ENCODE measurements at regions not wholly inside any gene's neighbourhood (a gene's known extent, or its start where the extent isn't known, plus 50 kb on each side); places are given as distances from the start of the nearest gene placed in this dataset.
A peak's percentile ranks its signal among the peaks of the same experiment; 100 is the strongest.

DNA sequence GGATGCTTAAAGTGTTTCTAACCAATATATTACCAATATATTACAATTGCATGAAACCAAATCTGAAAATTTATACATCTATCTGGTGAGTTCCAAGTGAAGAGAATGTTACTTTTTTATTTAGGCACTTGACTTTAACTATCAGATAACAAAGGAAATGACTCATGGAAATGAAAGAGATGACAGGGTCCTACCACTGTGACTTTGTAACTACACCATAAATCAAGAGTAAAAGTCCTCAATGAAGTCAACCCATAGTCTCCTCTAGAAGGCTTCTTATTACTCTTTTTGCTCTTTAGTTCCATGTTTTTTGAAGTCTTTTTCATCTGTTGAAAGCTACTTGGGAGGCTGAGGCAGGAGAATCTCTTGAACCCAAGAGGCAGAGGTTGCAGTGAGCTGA, 545.0 kb upstream of the PIK3C3 start:
- no peak for TF ChIP-seq JUND (IDR thresholded peaks at IDR 0.05; ENCODE audit: low read depth)
- in situ Hi-C loops (cut with HindIII; ENCODE audit: low pct_unique_long_range_greater_than_20kb, low sequenced_read_pairs): no loop called here
- no peak for DNase-seq (ENCODE audit: low read depth in 1 of 2, low spot score in 1 of 2)

DNA sequence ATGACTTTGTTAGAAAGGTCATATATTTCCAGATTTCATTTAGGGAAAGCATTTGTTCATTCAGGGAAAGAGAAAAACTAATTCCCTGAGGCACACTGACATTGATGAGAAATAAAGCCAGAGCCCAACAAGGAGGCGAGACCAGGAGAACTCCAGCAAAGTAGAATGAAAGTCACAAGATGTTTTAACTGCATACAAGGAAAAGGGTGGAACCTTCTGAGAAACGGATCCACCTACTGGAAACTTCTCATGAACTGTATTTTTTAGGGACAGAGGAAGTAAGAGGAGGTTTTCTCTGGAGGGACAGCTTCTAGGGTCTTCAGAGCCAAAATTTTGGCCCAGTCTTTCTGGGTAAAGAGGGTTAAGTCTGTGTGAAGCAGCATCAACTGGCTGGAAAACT, 548.2 kb upstream of the PIK3C3 start:
- in situ Hi-C loops (cut with HindIII; ENCODE audit: low pct_unique_long_range_greater_than_20kb, low sequenced_read_pairs): no loop called here
- TF ChIP-seq JUND (IDR thresholded peaks at IDR 0.05; ENCODE audit: low read depth): no peak
- no peak for DNase-seq (ENCODE audit: low read depth in 1 of 2, low spot score in 1 of 2)

- no peak for TF ChIP-seq JUND (IDR thresholded peaks at IDR 0.05; ENCODE audit: low read depth)
- in situ Hi-C loops (cut with HindIII; ENCODE audit: low pct_unique_long_range_greater_than_20kb, low sequenced_read_pairs): no loop called here
- DNase-seq (ENCODE audit: low read depth in 1 of 2, low spot score in 1 of 2): no peak
Measured at GRCh38 chr18:41396861-41397260, 558.2 kb upstream of the PIK3C3 start.

GRCh38 chr18:41396211-41396610, 558.8 kb upstream of the PIK3C3 start:
- TF ChIP-seq JUND (IDR thresholded peaks at IDR 0.05; ENCODE audit: low read depth): no peak
- in situ Hi-C loops (cut with HindIII; ENCODE audit: low pct_unique_long_range_greater_than_20kb, low sequenced_read_pairs): no loop called here
- no peak for DNase-seq (ENCODE audit: low read depth in 1 of 2, low spot score in 1 of 2)

- in situ Hi-C loops (cut with HindIII; ENCODE audit: low pct_unique_long_range_greater_than_20kb, low sequenced_read_pairs): no loop called here
- TF ChIP-seq JUND (IDR thresholded peaks at IDR 0.05; ENCODE audit: low read depth): no peak
- no peak for DNase-seq (ENCODE audit: low read depth in 1 of 2, low spot score in 1 of 2)
Measured at GRCh38 chr18:41395695-41396094, 559.3 kb upstream of the PIK3C3 start.

DNA sequence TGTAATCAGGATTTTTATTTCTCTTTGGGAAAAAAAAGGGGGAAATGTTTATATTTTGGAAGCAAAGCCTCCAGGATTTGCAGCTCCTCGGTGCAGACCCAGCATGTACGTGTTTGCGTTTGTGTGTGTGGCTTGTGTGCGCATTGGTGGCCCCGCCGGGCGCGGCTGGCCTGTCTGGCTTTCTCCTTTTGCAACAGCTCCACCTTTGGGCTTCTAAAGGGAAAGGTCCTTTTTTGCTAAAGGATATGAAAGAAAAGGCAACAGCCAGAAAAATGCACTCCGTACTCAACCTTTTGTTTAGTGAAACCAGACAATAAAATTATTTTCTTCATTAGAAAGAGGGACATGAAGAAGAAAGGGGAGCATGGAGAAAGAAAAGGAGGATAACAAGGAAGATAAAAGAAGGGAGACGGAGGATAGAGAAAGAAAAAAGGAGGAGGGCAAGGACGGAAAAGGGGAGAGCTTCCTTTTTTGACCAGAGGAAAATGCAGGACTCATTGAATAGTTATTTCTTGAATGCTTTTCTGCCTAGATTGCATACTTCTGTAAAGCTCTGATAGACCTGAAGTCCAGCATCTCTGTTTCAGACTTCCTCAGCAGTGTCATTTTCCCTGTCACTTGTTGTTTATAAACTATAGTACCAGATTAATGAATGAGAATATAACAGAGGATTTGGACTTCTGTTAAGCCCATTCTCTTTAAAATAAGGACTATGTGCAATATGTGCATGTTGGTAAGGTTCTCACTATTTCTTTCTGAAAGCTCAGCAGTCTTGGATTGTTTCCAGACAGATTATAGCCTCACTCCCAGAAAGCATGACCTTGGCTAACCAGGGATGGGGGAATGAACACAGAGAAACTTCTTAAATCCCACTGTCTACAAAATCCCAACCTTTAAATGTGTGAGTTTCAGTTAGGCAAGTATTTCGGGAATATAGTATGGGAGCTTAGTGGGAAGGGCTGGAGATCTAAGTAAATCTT, 563.1 kb upstream of the PIK3C3 start:
- no peak for TF ChIP-seq JUND (IDR thresholded peaks at IDR 0.05; ENCODE audit: low read depth)
- in situ Hi-C loops (cut with HindIII; ENCODE audit: low pct_unique_long_range_greater_than_20kb, low sequenced_read_pairs): no loop called here
- DNase-seq (ENCODE audit: low read depth in 1 of 2, low spot score in 1 of 2): peak; percentile 6 to 57

- in situ Hi-C loops (cut with HindIII; ENCODE audit: low pct_unique_long_range_greater_than_20kb, low sequenced_read_pairs): no loop called here
- no peak for TF ChIP-seq JUND (IDR thresholded peaks at IDR 0.05; ENCODE audit: low read depth)
- no peak for DNase-seq (ENCODE audit: low read depth in 1 of 2, low spot score in 1 of 2)
Measured at GRCh38 chr18:41390309-41390708, 564.7 kb upstream of the PIK3C3 start.

DNA sequence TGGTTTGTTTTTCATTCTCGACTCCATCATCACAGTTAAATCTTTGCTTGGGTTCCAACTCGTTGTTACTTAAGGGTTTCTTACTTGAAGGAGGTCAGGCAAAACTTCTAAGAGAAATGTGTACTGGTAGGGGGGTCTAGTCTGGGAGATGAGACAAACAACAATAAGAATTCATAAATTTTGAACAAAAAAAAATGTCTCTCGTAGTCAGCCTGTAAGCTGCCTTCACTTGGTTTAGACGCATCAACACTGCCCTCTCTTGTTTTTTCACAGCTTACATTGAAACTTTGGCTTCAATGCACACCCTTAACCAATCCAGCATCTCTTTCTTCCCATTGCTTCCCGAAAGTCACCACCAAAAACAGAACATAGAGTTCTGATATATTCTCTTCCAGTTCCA, 576.4 kb upstream of the PIK3C3 start:
- in situ Hi-C loops (cut with HindIII; ENCODE audit: low pct_unique_long_range_greater_than_20kb, low sequenced_read_pairs): no loop called here
- no peak for TF ChIP-seq JUND (IDR thresholded peaks at IDR 0.05; ENCODE audit: low read depth)
- DNase-seq (ENCODE audit: low read depth in 1 of 2, low spot score in 1 of 2): peak; percentile 11 to 45

GRCh38 chr18:41373612-41374011, 581.4 kb upstream of the PIK3C3 start:
- no peak for TF ChIP-seq JUND (IDR thresholded peaks at IDR 0.05; ENCODE audit: low read depth)
- DNase-seq (ENCODE audit: low read depth in 1 of 2, low spot score in 1 of 2): no peak
- in situ Hi-C loops (cut with HindIII; ENCODE audit: low pct_unique_long_range_greater_than_20kb, low sequenced_read_pairs): no loop called here

- TF ChIP-seq JUND (IDR thresholded peaks at IDR 0.05; ENCODE audit: low read depth): no peak
- in situ Hi-C loops (cut with HindIII; ENCODE audit: low pct_unique_long_range_greater_than_20kb, low sequenced_read_pairs): no loop called here
- DNase-seq (ENCODE audit: low read depth in 1 of 2, low spot score in 1 of 2): no peak
Measured at GRCh38 chr18:41372046-41372665, 582.9 kb upstream of the PIK3C3 start.

GRCh38 chr18:41371156-41372045, 583.6 kb upstream of the PIK3C3 start:
- DNase-seq (ENCODE audit: low read depth in 1 of 2, low spot score in 1 of 2): no peak
- no peak for TF ChIP-seq JUND (IDR thresholded peaks at IDR 0.05; ENCODE audit: low read depth)
- in situ Hi-C loops (cut with HindIII; ENCODE audit: low pct_unique_long_range_greater_than_20kb, low sequenced_read_pairs): no loop called here

DNA sequence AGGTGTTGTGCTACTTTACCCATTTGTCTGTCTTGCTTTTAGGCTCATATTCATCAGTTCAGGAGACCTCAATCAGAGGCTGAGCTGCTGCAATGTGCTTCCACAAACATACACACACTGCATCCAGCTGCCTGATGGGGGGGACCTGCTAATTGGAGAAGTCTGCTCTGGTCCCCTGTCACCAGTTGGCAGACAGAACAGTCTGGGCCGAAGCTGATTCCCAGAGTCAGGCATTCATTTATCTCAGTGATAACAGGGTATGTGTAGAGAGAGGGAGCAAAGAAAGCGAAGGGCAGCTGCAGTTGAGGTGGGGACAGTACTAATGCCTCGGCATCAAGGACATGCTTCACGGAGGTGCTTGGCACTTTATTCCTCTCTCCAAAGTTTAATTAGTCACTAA, 584.3 kb upstream of the PIK3C3 start:
- DNase-seq (ENCODE audit: low read depth in 1 of 2, low spot score in 1 of 2): no peak
- in situ Hi-C loops (cut with HindIII; ENCODE audit: low pct_unique_long_range_greater_than_20kb, low sequenced_read_pairs): no loop called here
- no peak for TF ChIP-seq JUND (IDR thresholded peaks at IDR 0.05; ENCODE audit: low read depth)

Data from T47D (cell line).